MM.1S (cell line): ENCODE measurements at regions not wholly inside any gene's neighbourhood (a gene's known extent, or its start where the extent isn't known, plus 50 kb on each side); places are given as distances from the start of the nearest gene placed in this dataset.

Experiments used
- DNase-seq: peaks from one replicate; pipeline ENCODE4 v3.0.0-alpha.2; 2015
- H2AFZ ChIP-seq: fragments of 300-600 bp; sonication (generic); 2 replicates; pipeline ENCODE4 v1.6.0; 2016; ENCODE audit warnings: antibody characterized with exemption, low read length
- H3F3A ChIP-seq: fragments of 300-600 bp; sonication (generic); 2 replicates; pipeline ENCODE4 v1.6.1; 2016; ENCODE audit warnings: mild to moderate bottlenecking, antibody characterized with exemption, low read length, moderate library complexity, mixed read lengths; ENCODE audit not compliant: insufficient read depth
- H3K27ac ChIP-seq: fragments of 300-600 bp; sonication (generic); 2 replicates; pipeline ENCODE4 v1.5.1; 2016; ENCODE audit warnings: mild to moderate bottlenecking, low read length
- H3K27me3 ChIP-seq: fragments of 300-600 bp; sonication (generic); replicated peaks from 2 replicates; pipeline ENCODE4 v1.6.0; 2016; ENCODE audit warnings: low read length; ENCODE audit not compliant: insufficient read depth
- H3K36me3 ChIP-seq: fragments of 300-600 bp; sonication (generic); replicated peaks from 2 replicates; pipeline ENCODE4 v1.6.1; 2016; ENCODE audit warnings: mild to moderate bottlenecking, low read length, mixed read lengths; ENCODE audit not compliant: insufficient read depth
- H3K4me1 ChIP-seq: fragments of 300-600 bp; sonication (generic); 2 replicates; pipeline ENCODE4 v1.6.1; 2016; ENCODE audit warnings: low read length, mixed read lengths
- H3K4me2 ChIP-seq: fragments of 300-600 bp; sonication (generic); 2 replicates; pipeline ENCODE4 v1.6.0; 2016; ENCODE audit warnings: low read depth, low read length
- H3K4me3 ChIP-seq: fragments of 300-600 bp; sonication (generic); 2 replicates; pipeline ENCODE4 v1.5.1; 2016; ENCODE audit warnings: low read length, mixed read lengths
- H3K79me2 ChIP-seq: fragments of 300-600 bp; sonication (generic); 2 replicates; pipeline ENCODE4 v1.6.1; 2016; ENCODE audit warnings: mixed run types, low read length, mixed read lengths
- H3K9ac ChIP-seq: fragments of 300-600 bp; sonication (generic); 2 replicates; pipeline ENCODE4 v1.6.1; 2016; ENCODE audit warnings: low read length, mixed read lengths
- H3K9me2 ChIP-seq: fragments of 300-600 bp; sonication (generic); replicated peaks from 2 replicates; pipeline ENCODE4 v1.6.1; 2016; ENCODE audit warnings: mild to moderate bottlenecking, low read length, mixed read lengths; ENCODE audit not compliant: insufficient read depth
- H3K9me3 ChIP-seq: fragments of 300-600 bp; sonication (generic); replicated peaks from 2 replicates; pipeline ENCODE4 v1.6.1; 2016; ENCODE audit warnings: mild to moderate bottlenecking, low read length, mixed read lengths; ENCODE audit not compliant: insufficient read depth
- H4K20me1 ChIP-seq: fragments of 300-600 bp; sonication (generic); 2 replicates; pipeline ENCODE4 v1.6.1; 2016; ENCODE audit warnings: mild to moderate bottlenecking, low read length, moderate library complexity, mixed read lengths; ENCODE audit not compliant: insufficient read depth
- EZH2 ChIP-seq: fragments of 300-600 bp; sonication (generic); optimal IDR thresholded peaks from 2 replicates; pipeline ENCODE3; 2017; ENCODE audit warnings: low read depth, mild to moderate bottlenecking, antibody characterized with exemption, low read length, mixed read lengths
- EZH2phosphoT487 ChIP-seq: fragments of 300-600 bp; sonication (generic); IDR thresholded peaks from 2 replicates; pipeline ENCODE4 v1.6.1; 2018; ENCODE audit warnings: antibody characterized with exemption, low read length
- TF ChIP-seq, protein P1 (sequence below): fragments of 300-600 bp; sonication (generic); IDR thresholded peaks from 2 replicates; pipeline ENCODE4 v1.5.1; 2016; ENCODE audit warnings: antibody characterized with exemption, low read length, mixed read lengths

- DNase-seq, result no peak
- no peak overlapping the region for H3K9ac ChIP-seq
- H3K4me2 ChIP-seq, result no peak overlapping the region
- no peaks in the 10 kb centered on the region for H3K27me3 ChIP-seq
- no peaks in the 10 kb centered on the region for H4K20me1 ChIP-seq
- no peaks in the 10 kb centered on the region for H3K9me2 ChIP-seq
- no peaks in the 10 kb centered on the region for H3K9me3 ChIP-seq
- H3K79me2 ChIP-seq, result no peaks in the 10 kb centered on the region
- peaks cover 6% of the 10 kb centered on the region; the same call in 1 of the 2 replicates for H3K4me1 ChIP-seq
- no peak overlapping the region for H3K27ac ChIP-seq
- H2AFZ ChIP-seq, result no peak overlapping the region
- TF ChIP-seq EZH2 (no peak), EZH2phosphoT487 (no peak)
- TF ChIP-seq, protein P1, sequence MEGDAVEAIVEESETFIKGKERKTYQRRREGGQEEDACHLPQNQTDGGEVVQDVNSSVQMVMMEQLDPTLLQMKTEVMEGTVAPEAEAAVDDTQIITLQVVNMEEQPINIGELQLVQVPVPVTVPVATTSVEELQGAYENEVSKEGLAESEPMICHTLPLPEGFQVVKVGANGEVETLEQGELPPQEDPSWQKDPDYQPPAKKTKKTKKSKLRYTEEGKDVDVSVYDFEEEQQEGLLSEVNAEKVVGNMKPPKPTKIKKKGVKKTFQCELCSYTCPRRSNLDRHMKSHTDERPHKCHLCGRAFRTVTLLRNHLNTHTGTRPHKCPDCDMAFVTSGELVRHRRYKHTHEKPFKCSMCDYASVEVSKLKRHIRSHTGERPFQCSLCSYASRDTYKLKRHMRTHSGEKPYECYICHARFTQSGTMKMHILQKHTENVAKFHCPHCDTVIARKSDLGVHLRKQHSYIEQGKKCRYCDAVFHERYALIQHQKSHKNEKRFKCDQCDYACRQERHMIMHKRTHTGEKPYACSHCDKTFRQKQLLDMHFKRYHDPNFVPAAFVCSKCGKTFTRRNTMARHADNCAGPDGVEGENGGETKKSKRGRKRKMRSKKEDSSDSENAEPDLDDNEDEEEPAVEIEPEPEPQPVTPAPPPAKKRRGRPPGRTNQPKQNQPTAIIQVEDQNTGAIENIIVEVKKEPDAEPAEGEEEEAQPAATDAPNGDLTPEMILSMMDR, result no peak
- no peak overlapping the region for H3K4me3 ChIP-seq
- H3F3A ChIP-seq, result no peaks in the 10 kb centered on the region
- no peaks in the 10 kb centered on the region for H3K36me3 ChIP-seq
These were observed 96.3 kb downstream of the SEC61G start for GRCh38 chr7:54662701-54663100.

GRCh38 chr7:54653905-54654304 is 105.1 kb downstream of the SEC61G start:
- TF ChIP-seq EZH2phosphoT487, result no peak
- TF ChIP-seq, protein P1, result no peak
- no peak for TF ChIP-seq EZH2
- H3K9ac ChIP-seq, result no peak overlapping the region
- H2AFZ ChIP-seq, result no peak overlapping the region
- H3K27me3 ChIP-seq, result no peaks in the 10 kb centered on the region
- no peaks in the 10 kb centered on the region for H3K9me2 ChIP-seq
- no peak overlapping the region for H3K27ac ChIP-seq
- DNase-seq, result no peak
- no peak overlapping the region for H3K4me3 ChIP-seq
- no peak overlapping the region for H3K4me2 ChIP-seq
- H4K20me1 ChIP-seq, result no peaks in the 10 kb centered on the region
- H3K4me1 ChIP-seq, result no peaks in the 10 kb centered on the region
- no peaks in the 10 kb centered on the region for H3K36me3 ChIP-seq
- no peaks in the 10 kb centered on the region for H3K79me2 ChIP-seq
- no peaks in the 10 kb centered on the region for H3K9me3 ChIP-seq
- no peaks in the 10 kb centered on the region for H3F3A ChIP-seq

- DNase-seq, result no peak
- TF ChIP-seq, protein P1, result no peak
- no peak for TF ChIP-seq EZH2
- TF ChIP-seq EZH2phosphoT487, result no peak
These were observed 100.9 kb downstream of the VSTM2A start for GRCh38 chr7:54643064-54643463.

More at GRCh38 chr7:54643064-54643463, 100.9 kb downstream of the VSTM2A start:
- Histone ChIP-seq H2AFZ (no peak overlapping the region), H3K4me1 (no peaks in the 10 kb centered on the region), H3K27ac (no peak overlapping the region), H3K4me2 (no peak overlapping the region), H3F3A (no peaks in the 10 kb centered on the region), H4K20me1 (no peaks in the 10 kb centered on the region), H3K79me2 (no peaks in the 10 kb centered on the region), H3K9ac (no peak overlapping the region), H3K27me3 (no peaks in the 10 kb centered on the region), H3K4me3 (no peak overlapping the region), H3K36me3 (no peaks in the 10 kb centered on the region), H3K9me2 (no peaks in the 10 kb centered on the region), H3K9me3 (no peaks in the 10 kb centered on the region)
